HG03520 (cell line): ENCODE measurements at regions not wholly inside any gene's neighbourhood (a gene's known extent, or its start where the extent isn't known, plus 50 kb on each side); places are given as distances from the start of the nearest gene placed in this dataset.

Experiments used
- ATAC-seq: cut with Tn5 transposase; IDR thresholded peaks from one replicate; pipeline ENCODE4 v1.9.1; 2021; ENCODE audit warnings: mild to moderate bottlenecking, moderate library complexity; ENCODE audit not compliant: unreplicated experiment

- ATAC-seq = no peak
Observed at GRCh38 chrX:76228499-76228898, 55.6 kb downstream of the PBDC1 start.

DNA sequence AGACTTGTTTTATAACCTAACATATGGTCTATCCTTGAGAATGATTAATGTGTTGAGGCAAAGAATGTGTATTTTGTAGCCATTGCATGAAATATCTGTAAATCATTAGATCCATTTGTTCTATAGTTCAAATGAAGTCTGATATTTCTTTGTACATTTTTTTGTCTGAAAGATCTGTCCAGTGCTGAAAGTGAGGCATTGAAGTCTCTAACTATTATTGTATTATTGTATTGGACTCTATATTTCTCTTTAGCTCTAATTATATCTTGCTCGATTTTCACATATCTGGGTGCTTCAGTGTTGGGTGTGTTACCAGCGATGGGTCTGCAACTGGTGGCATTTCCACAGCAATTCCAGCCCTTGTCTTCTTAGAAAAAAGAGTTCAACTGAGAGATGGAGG lies 76.0 kb downstream of the PBDC1 start:
- ATAC-seq = no peak

GRCh38 chrX:76253432-76253831 lies 80.6 kb downstream of the PBDC1 start:
- ATAC-seq = peak; percentile 83

GRCh38 chrX:76279007-76279406 lies 106.1 kb downstream of the PBDC1 start:
- no peak for ATAC-seq
